ENCODE measurements at regions not wholly inside any gene's neighbourhood (a gene's known extent, or its start where the extent isn't known, plus 50 kb on each side); places are given as distances from the start of the nearest gene placed in this dataset.

GRCh38 chr19:5255602-5256231 lies 84.9 kb downstream of the PTPRS start:
- TF ChIP-seq CTCF (IDR thresholded peaks at IDR 0.05) (no peak), POLR2A (IDR thresholded peaks at IDR 0.05) (no peak)
- WGBS (ENCODE audit: insufficient coverage, low coverage, low lambda C conversion rate, missing lambda C conversion rate): 93% methylated on average over 22 of the region's 22 CpGs
- Histone ChIP-seq H3K4me3 (no peak overlapping the region), H3K27me3 (no peaks in the 10 kb centered on the region), H3K27ac (no peak overlapping the region), H3K9me3 (peaks cover 0 to 2% (median 0%) of the 10 kb centered on the region in 4 donors), H3K36me3 (no peaks in the 10 kb centered on the region), H3K4me1 (no peaks in the 10 kb centered on the region)
- intact Hi-C loops (cut with DNase I): no loop called here
- ATAC-seq (no peak), DNase-seq (no peak)

- Histone ChIP-seq H3K27me3 (no peaks in the 10 kb centered on the region), H3K27ac (no peak overlapping the region), H3K4me3 (no peak overlapping the region), H3K9me3 (peaks cover 0 to 2% (median 0%) of the 10 kb centered on the region in 4 donors), H3K36me3 (no peaks in the 10 kb centered on the region), H3K4me1 (no peaks in the 10 kb centered on the region)
- TF ChIP-seq POLR2A (IDR thresholded peaks at IDR 0.05): no peak
- TF ChIP-seq CTCF (IDR thresholded peaks at IDR 0.05): no peak
- intact Hi-C loops (cut with DNase I): no loop called here
- 100% methylated on average over 1 of the region's 1 CpG for WGBS (ENCODE audit: insufficient coverage, low coverage, low lambda C conversion rate, missing lambda C conversion rate)
- ATAC-seq: no peak
- DNase-seq: no peak
Measured at GRCh38 chr19:5254944-5255343, 85.7 kb downstream of the PTPRS start.

DNA sequence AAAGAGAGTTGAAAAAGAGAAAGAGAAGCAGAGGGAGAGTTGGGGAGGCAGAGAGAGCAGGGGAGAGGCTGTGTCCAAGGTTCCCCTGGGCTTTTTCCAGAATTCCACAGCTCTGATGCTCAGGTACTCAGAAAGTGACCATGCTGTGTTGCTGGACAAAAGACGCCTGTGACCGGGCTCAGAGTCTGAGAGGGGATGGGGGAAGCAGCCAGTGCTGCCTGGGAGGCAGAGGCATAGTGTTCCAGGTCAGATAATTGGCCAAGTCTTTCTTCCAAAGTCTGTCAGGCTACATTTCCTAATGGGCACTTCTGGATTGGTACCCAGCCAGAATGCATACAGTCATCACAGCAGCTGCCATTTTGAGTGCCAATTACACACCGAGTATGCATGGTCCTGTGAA lies 86.1 kb downstream of the PTPRS start:
- no peak for DNase-seq
- no peaks in the 10 kb centered on the region for H3K36me3 ChIP-seq
- H3K4me3 ChIP-seq: no peak overlapping the region
- ATAC-seq: no peak
- H3K27ac ChIP-seq: no peak overlapping the region
- TF ChIP-seq POLR2A (IDR thresholded peaks at IDR 0.05): no peak
- TF ChIP-seq CTCF (IDR thresholded peaks at IDR 0.05): no peak
- no peaks in the 10 kb centered on the region for H3K27me3 ChIP-seq
- H3K4me1 ChIP-seq: no peaks in the 10 kb centered on the region
- peaks cover 0 to 2% (median 0%) of the 10 kb centered on the region in 4 donors for H3K9me3 ChIP-seq
- intact Hi-C loops (cut with DNase I): no loop called here
- 100% methylated on average over 2 of the region's 3 CpGs for WGBS (ENCODE audit: insufficient coverage, low coverage, low lambda C conversion rate, missing lambda C conversion rate)

DNA sequence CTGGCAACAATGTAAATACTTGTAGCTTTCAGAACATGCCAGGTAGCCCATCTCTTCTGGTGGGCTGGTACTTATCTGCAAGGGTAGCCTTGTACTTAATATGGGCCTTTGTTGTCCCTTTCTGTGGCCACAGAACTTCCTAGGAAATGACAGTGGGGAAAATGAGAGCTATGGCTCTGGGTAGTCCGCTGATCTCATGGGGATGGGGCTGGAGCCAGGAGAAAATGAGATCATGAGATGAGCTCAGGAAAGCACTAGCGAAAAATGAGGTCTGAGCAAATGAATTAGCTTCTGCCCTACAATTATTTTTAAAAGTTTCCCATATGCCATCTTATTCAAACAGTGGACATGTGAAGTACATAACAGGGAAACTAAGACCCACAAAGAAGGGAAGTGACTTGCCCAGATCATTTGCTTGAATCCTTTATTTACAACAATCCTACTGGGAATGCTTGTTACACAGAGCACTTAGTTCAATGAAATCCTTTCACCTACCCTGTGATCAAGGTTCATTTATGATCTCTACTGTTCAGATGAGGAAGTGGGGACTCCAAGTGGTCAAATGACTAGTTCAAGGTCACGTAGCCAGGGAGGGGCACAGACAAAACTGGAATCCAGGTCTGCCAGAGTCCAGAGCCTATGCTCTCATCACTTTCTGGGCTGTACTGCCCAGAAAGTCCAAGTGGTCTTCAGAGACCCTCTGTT lies 87.1 kb downstream of the PTPRS start:
- Histone ChIP-seq H3K9me3 (peaks cover 0 to 2% (median 0%) of the 10 kb centered on the region in 4 donors), H3K27ac (no peak overlapping the region), H3K27me3 (no peaks in the 10 kb centered on the region), H3K4me3 (no peak overlapping the region), H3K4me1 (no peaks in the 10 kb centered on the region), H3K36me3 (no peaks in the 10 kb centered on the region)
- 90% methylated on average over 2 of the region's 3 CpGs for WGBS (ENCODE audit: insufficient coverage, low coverage, low lambda C conversion rate, missing lambda C conversion rate)
- intact Hi-C loops (cut with DNase I): no loop called here
- DNase-seq (no peak), ATAC-seq (no peak)
- TF ChIP-seq POLR2A (IDR thresholded peaks at IDR 0.05): no peak
- TF ChIP-seq CTCF (IDR thresholded peaks at IDR 0.05): no peak

All from right lobe of liver (tissue), 6 donors.